Thyroid gland (tissue), 4 donors: ENCODE measurements at regions not wholly inside any gene's neighbourhood (a gene's known extent, or its start where the extent isn't known, plus 50 kb on each side); places are given as distances from the start of the nearest gene placed in this dataset.
A peak's percentile ranks its signal among the peaks of the same experiment; 100 is the strongest.

ENCODE experiments used
- DNase-seq, 2 donors: peaks; one replicate each; pipeline ENCODE4 v3.0.0-alpha.2; 2019
- H3K27ac ChIP-seq, 3 donors: fragments of 200-600 bp; sonication (generic); 1 replicate in 2 of 3; 2 replicates in 1 of 3; pipeline ENCODE4 v1.5.1; 2016 to 2019; ENCODE audit warnings: mild to moderate bottlenecking in 1 of 3, moderate library complexity in 1 of 3
- H3K27me3 ChIP-seq: fragments of 200-600 bp; sonication (generic); one replicate; pipeline ENCODE4 v1.5.1; 2019
- H3K36me3 ChIP-seq, 2 donors: fragments of 200-600 bp; sonication (generic); one replicate each; pipeline ENCODE4 v1.5.1; 2016 to 2019
- H3K4me1 ChIP-seq, 2 donors: fragments of 200-600 bp; sonication (generic); one replicate each; pipeline ENCODE4 v1.5.1; 2017 to 2019
- H3K4me3 ChIP-seq, 3 donors: fragments of 200-600 bp; sonication (generic); replicated peaks in 1 of 3; 1 replicate in 2 of 3; 2 replicates in 1 of 3; pipeline ENCODE4 v1.5.1; 2016; ENCODE audit warnings: mild to moderate bottlenecking in 1 of 3
- H3K9me3 ChIP-seq: fragments of 200-600 bp; sonication (generic); one replicate; pipeline ENCODE4 v1.5.1; 2017
- CTCF ChIP-seq, 6 experiments: fragments of 200-600 bp in 3 of 6; fragments of 450-650 bp in 3 of 6; sonication (generic) in 3 of 6; IDR thresholded peaks; one replicate each; pipeline ENCODE4 v1.5.1; 2016 to 2019; ENCODE audit warnings: antibody characterized with exemption in 6 of 6, mild to moderate bottlenecking in 2 of 6, inconsistent platforms in 1 of 6, moderate library complexity in 1 of 6
- POLR2A ChIP-seq, 2 donors: fragments of 450-650 bp; IDR thresholded peaks; one replicate each; pipeline ENCODE4 v1.6.1; 2017; ENCODE audit warnings: antibody characterized with exemption in 2 of 2, mild to moderate bottlenecking in 2 of 2, moderate library complexity in 1 of 2
- WGBS, 2 donors: methylation state at CpG; one replicate each; pipeline ENCODE4 v1.1.5; 2017; 5-methylcytosine and 5-hydroxymethylcytosine counted together
- intact Hi-C: fragments of 100-400 bp; cut with DNase I; formaldehyde crosslinking; loops from one replicate; pipeline ENCODE4 v1.15.1; 2023

GRCh38 chr3:87987952-87988351 is 70.9 kb downstream of the CGGBP1 start:
- H3K4me3 ChIP-seq = no peak overlapping the region
- WGBS, 2 donors = 18 to 39% methylated on average over 2 of the region's 2 CpGs
- intact Hi-C loops = no loop called here
- H3K4me1 ChIP-seq = no peaks in the 10 kb centered on the region
- H3K36me3 ChIP-seq = no peaks in the 10 kb centered on the region
- peak; percentile 42 to 54 for DNase-seq
- no peak overlapping the region for H3K27ac ChIP-seq
- H3K9me3 ChIP-seq = no peaks in the 10 kb centered on the region
- TF ChIP-seq POLR2A (IDR thresholded peaks at IDR 0.05) = no peak
- TF ChIP-seq CTCF (IDR thresholded peaks at IDR 0.05) = no peak
- H3K27me3 ChIP-seq = no peaks in the 10 kb centered on the region

- Histone ChIP-seq H3K27me3 (no peaks in the 10 kb centered on the region), H3K27ac (no peak overlapping the region), H3K36me3 (no peaks in the 10 kb centered on the region), H3K4me3 (no peak overlapping the region), H3K9me3 (no peaks in the 10 kb centered on the region), H3K4me1 (no peaks in the 10 kb centered on the region)
- WGBS, 2 donors = 31 to 37% methylated on average over 3 of the region's 3 CpGs
- intact Hi-C loops = no loop called here
- peak; percentile 68 to 75 for DNase-seq
- TF ChIP-seq POLR2A (IDR thresholded peaks at IDR 0.05) = no peak
- TF ChIP-seq CTCF (IDR thresholded peaks at IDR 0.05) = no peak
Measured at GRCh38 chr3:87982421-87982820, 76.4 kb downstream of the CGGBP1 start.

- DNase-seq = no peak
- intact Hi-C loops = no loop called here
- Histone ChIP-seq H3K9me3 (no peaks in the 10 kb centered on the region), H3K4me1 (no peaks in the 10 kb centered on the region), H3K27ac (no peak overlapping the region), H3K4me3 (no peak overlapping the region), H3K27me3 (no peaks in the 10 kb centered on the region), H3K36me3 (no peaks in the 10 kb centered on the region)
- WGBS, 2 donors = 33 to 85% methylated on average over 1 to 4 of the region's 4 CpGs
- no peak for TF ChIP-seq POLR2A (IDR thresholded peaks at IDR 0.05)
- TF ChIP-seq CTCF (IDR thresholded peaks at IDR 0.05) = no peak
Measured at GRCh38 chr3:87979527-87979926, 79.3 kb downstream of the CGGBP1 start.

- Histone ChIP-seq H3K4me1 (no peaks in the 10 kb centered on the region), H3K9me3 (no peaks in the 10 kb centered on the region), H3K27me3 (no peaks in the 10 kb centered on the region), H3K27ac (no peak overlapping the region), H3K36me3 (no peaks in the 10 kb centered on the region), H3K4me3 (no peak overlapping the region)
- 100% methylated on average over 1 of the region's 1 CpG for WGBS, 2 donors
- DNase-seq = no peak
- intact Hi-C loops = no loop called here
- TF ChIP-seq POLR2A (IDR thresholded peaks at IDR 0.05) (no peak), CTCF (IDR thresholded peaks at IDR 0.05) (no peak)
Measured at GRCh38 chr3:87977765-87978164, 81.0 kb downstream of the CGGBP1 start.

- intact Hi-C loops = no loop called here
- no peak overlapping the region for H3K27ac ChIP-seq
- H3K36me3 ChIP-seq = no peaks in the 10 kb centered on the region
- TF ChIP-seq CTCF (IDR thresholded peaks at IDR 0.05) (no peak), POLR2A (IDR thresholded peaks at IDR 0.05) (no peak)
- H3K9me3 ChIP-seq = no peaks in the 10 kb centered on the region
- no peaks in the 10 kb centered on the region for H3K4me1 ChIP-seq
- WGBS, 2 donors = 84 to 85% methylated on average over 1 of the region's 1 CpG
- H3K27me3 ChIP-seq = no peaks in the 10 kb centered on the region
- no peak for DNase-seq
- H3K4me3 ChIP-seq = no peak overlapping the region
Measured at GRCh38 chr3:87975716-87976115, 83.1 kb downstream of the CGGBP1 start.
